ENCODE measurements at regions not wholly inside any gene's neighbourhood (a gene's known extent, or its start where the extent isn't known, plus 50 kb on each side); places are given as distances from the start of the nearest gene placed in this dataset.
"Not testable (repeated sequence)": the region's sequence is repeated elsewhere in the genome, so short reads cannot be mapped to it uniquely, and the experiment has no call there.

DNA sequence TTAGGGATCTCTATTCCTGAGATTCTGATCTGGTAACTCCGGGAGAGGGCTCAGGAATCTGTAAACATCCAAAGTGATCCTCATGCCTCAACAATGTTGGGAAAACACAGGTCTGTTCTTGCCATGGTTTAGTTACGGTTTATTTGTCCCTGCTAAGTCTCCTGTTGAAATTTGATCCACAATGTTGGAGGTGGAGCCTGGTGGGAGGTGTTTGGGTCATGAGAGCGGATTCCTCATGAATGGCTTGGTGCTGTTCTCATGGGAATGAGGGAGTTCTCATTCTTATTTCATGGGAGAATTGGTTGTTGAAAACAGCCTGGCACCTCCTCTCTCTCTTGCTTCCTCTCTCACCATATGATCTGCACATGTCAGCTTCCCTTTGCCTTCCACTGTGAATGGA is 608.6 kb upstream of the GOT2 start:
- Histone ChIP-seq H3K27me3 (no peaks in the 10 kb centered on the region), H3K4me3 (no peak overlapping the region), H3K36me3 (no peaks in the 10 kb centered on the region), H3K4me1 (no peaks in the 10 kb centered on the region), H3K9me3 (no peaks in the 10 kb centered on the region), H3K27ac (no peak overlapping the region)
- no peak for DNase-seq
- WGBS, 2 donors, result 48 to 70% methylated on average over 3 of the region's 3 CpGs
- intact Hi-C loops (cut with DNase I), result no loop called here
- TF ChIP-seq POLR2AphosphoS5 (IDR thresholded peaks at IDR 0.05) (no peak), POLR2A (IDR thresholded peaks at IDR 0.05) (no peak), EP300 (IDR thresholded peaks at IDR 0.05) (no peak)
- TF ChIP-seq, protein P1, sequence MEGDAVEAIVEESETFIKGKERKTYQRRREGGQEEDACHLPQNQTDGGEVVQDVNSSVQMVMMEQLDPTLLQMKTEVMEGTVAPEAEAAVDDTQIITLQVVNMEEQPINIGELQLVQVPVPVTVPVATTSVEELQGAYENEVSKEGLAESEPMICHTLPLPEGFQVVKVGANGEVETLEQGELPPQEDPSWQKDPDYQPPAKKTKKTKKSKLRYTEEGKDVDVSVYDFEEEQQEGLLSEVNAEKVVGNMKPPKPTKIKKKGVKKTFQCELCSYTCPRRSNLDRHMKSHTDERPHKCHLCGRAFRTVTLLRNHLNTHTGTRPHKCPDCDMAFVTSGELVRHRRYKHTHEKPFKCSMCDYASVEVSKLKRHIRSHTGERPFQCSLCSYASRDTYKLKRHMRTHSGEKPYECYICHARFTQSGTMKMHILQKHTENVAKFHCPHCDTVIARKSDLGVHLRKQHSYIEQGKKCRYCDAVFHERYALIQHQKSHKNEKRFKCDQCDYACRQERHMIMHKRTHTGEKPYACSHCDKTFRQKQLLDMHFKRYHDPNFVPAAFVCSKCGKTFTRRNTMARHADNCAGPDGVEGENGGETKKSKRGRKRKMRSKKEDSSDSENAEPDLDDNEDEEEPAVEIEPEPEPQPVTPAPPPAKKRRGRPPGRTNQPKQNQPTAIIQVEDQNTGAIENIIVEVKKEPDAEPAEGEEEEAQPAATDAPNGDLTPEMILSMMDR (IDR thresholded peaks at IDR 0.05), result no peak

GRCh38 chr16:59341368-59341767 is 607.3 kb upstream of the GOT2 start:
- Histone ChIP-seq H3K4me1 (no peaks in the 10 kb centered on the region), H3K27ac (no peak overlapping the region), H3K4me3 (no peak overlapping the region), H3K36me3 (no peaks in the 10 kb centered on the region), H3K27me3 (no peaks in the 10 kb centered on the region), H3K9me3 (no peaks in the 10 kb centered on the region)
- WGBS, 2 donors, result 43 to 49% methylated on average over 2 of the region's 2 CpGs
- intact Hi-C loops (cut with DNase I), result no loop called here
- DNase-seq, result no peak
- TF ChIP-seq, protein P1 (IDR thresholded peaks at IDR 0.05), result no peak
- TF ChIP-seq EP300 (IDR thresholded peaks at IDR 0.05) (no peak), POLR2A (IDR thresholded peaks at IDR 0.05) (no peak), POLR2AphosphoS5 (IDR thresholded peaks at IDR 0.05) (no peak)

DNA sequence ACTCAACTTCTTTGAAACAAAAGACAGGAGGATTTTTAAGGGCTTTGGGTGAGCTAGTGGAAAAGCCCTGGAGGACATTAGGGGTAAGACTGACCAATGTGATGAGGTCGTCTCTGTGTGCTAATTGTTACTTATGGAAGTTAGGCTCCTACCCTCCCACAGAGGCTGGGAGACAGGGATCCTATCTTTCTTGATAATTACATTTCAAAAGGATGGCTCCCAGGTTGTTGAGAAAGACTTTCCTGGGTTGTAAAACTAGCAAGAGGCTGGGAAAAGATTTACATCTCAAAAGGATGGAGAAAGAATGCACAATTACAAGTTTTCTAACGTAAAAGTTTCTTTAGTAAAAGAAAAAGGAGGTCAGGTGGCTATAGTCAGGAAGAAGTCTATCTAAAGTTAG is 605.8 kb upstream of the GOT2 start:
- Histone ChIP-seq H3K4me1 (no peaks in the 10 kb centered on the region), H3K27me3 (no peaks in the 10 kb centered on the region), H3K27ac (no peak overlapping the region), H3K9me3 (no peaks in the 10 kb centered on the region), H3K36me3 (no peaks in the 10 kb centered on the region), H3K4me3 (no peak overlapping the region)
- DNase-seq, result no peak
- TF ChIP-seq EP300 (IDR thresholded peaks at IDR 0.05), result no peak
- no peak for TF ChIP-seq POLR2AphosphoS5 (IDR thresholded peaks at IDR 0.05)
- no peak for TF ChIP-seq POLR2A (IDR thresholded peaks at IDR 0.05)
- TF ChIP-seq, protein P1 (IDR thresholded peaks at IDR 0.05), result no peak
- WGBS, 2 donors, result 22 to 32% methylated on average over 2 of the region's 2 CpGs
- intact Hi-C loops (cut with DNase I), result no loop called here

- DNase-seq, result no peak
- intact Hi-C loops (cut with DNase I), result no loop called here
Measured at GRCh38 chr16:59336136-59336695, 602.1 kb upstream of the GOT2 start.

GRCh38 chr16:59331708-59332107 is 597.6 kb upstream of the GOT2 start:
- intact Hi-C loops (cut with DNase I), result not testable (repeated sequence)

More at GRCh38 chr16:59336136-59336695, 602.1 kb upstream of the GOT2 start:
- no peaks in the 10 kb centered on the region for H3K4me1 ChIP-seq
- no peak overlapping the region for H3K4me3 ChIP-seq
- no peaks in the 10 kb centered on the region for H3K36me3 ChIP-seq
- H3K27me3 ChIP-seq, result no peaks in the 10 kb centered on the region
- H3K27ac ChIP-seq, result no peak overlapping the region
- TF ChIP-seq, protein P1 (IDR thresholded peaks at IDR 0.05), result no peak
- TF ChIP-seq POLR2A (IDR thresholded peaks at IDR 0.05) (no peak), POLR2AphosphoS5 (IDR thresholded peaks at IDR 0.05) (no peak), EP300 (IDR thresholded peaks at IDR 0.05) (no peak)
- peaks cover 0 to 5% (median 0%) of the 10 kb centered on the region in 4 donors for H3K9me3 ChIP-seq
- 72 to 75% methylated on average over 3 of the region's 3 CpGs for WGBS, 2 donors

More at GRCh38 chr16:59331708-59332107, 597.6 kb upstream of the GOT2 start:
- H3K36me3 ChIP-seq, H3K9me3 ChIP-seq, H3K4me1 ChIP-seq, DNase-seq, H3K27me3 ChIP-seq, H3K4me3 ChIP-seq, H3K27ac ChIP-seq: not testable (repeated sequence)
- 88 to 97% methylated on average over 3 of the region's 3 CpGs for WGBS, 2 donors
